ENCODE measurements at regions not wholly inside any gene's neighbourhood (a gene's known extent, or its start where the extent isn't known, plus 50 kb on each side); places are given as distances from the start of the nearest gene placed in this dataset.

DNA sequence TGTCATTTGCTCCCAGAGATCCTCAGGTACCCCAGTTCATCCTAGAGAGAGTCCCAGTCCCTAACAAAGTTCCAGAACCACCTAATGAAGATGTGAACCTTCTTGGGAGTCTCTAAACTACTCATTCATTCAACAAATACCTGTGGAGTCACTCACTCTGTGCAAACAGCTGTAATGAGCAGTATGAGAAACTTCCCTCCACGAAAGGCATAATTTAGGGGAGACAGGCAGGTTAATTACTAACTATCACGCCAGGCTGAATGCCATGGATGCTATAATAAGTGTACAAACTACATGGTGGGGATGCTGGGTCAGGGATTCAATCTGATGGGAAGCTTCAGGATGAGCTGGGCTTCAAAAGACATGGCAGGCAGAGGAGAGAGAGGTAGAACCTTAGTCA is 70.1 kb upstream of the AFDN start:
- ATAC-seq = no peak
- no peak for DNase-seq

DNA sequence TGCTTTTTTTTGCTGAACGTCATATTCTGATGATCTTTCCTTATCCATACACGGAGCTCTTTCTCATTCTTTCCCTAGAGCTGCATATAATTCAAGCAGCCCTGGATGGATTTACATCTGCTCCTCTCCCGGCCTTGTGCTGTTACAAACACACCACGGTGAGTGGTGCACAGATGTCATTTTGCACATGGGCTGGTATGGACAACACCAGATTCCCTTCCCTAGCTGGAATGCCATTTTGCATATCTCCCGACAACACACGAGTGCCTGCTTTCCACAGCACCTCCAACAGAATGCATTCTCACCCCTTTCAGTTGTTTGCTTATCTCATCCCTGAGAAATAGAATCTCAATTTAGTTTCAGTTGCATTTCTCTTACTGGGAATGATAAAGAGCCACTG is 69.5 kb upstream of the AFDN start:
- no peak for ATAC-seq
- DNase-seq = no peak

DNA sequence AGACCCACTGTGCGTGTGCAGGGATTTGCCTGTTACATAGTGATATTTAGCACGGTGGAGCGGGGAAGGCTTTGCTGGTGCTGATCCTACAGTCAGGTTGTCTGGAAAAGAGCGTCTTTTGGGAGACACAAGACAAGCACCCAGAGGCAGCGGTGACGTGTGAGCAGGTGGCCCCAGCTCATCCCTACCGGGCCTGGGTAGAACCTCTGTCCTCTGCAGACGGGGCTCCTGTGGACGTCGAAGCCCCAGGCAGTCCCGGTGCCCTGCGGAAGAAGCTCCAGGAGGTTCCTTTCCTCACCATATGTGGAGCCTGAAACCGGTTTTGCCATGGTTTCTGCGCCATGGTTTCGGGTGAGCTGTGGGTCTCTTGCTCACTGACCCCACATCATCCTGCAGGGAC is 68.9 kb upstream of the AFDN start:
- no peak for ATAC-seq
- no peak for DNase-seq

DNA sequence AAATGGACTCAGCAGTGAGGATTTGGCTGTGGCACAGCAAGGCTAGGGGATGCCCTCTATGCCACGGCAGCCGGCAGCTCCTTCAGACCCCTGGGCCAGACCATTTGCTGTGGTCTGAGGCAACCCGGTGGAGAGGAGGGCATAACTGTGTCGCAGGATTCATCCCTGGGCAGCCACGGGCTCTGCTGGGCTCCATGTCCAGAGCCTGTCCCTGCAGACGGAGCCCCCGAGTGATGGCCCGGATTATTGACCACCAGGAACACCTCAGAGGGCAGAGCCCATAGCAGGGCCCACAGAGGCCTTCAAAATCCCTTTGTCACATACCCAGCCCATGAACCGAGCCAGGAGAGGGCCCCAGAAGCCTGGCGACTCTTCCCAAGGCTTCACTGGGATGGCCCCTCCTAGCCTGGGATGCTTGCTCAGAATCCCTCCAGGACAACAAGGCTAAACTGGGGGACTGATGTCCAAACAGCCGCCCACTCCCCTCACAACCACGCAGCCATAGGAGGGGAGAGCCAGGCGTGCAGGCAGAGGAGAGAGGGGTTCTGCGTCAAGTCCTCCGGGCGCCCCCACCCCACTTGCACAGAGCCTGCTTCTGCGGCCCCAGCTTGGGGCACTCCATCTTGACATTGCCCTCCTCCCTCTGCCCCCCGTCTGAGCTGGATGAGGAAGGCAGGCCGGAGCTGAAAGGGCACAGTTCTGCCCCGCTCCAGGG is 68.2 kb upstream of the AFDN start:
- ATAC-seq = no peak
- DNase-seq = no peak

DNA sequence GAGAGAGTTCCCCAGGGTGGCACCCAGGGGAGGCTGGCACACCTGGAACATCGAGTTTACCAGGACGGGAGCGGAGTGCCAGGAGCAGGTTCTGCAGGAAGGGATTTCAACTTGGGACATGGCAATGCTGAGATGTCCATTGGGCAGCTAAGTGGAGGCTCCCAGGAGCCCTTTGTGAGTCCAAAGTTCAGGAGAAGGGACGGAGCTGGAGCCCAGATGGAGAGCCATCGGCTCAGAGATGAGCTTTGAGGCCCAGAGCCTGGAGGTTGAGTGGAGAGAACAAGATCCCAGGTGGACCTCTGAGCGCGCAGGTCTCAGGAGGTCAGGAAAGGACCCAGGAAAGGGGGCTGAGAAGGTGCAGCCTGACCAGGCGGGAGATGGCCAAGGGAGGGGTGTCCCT is 67.5 kb upstream of the AFDN start:
- DNase-seq = no peak
- no peak for ATAC-seq

DNA sequence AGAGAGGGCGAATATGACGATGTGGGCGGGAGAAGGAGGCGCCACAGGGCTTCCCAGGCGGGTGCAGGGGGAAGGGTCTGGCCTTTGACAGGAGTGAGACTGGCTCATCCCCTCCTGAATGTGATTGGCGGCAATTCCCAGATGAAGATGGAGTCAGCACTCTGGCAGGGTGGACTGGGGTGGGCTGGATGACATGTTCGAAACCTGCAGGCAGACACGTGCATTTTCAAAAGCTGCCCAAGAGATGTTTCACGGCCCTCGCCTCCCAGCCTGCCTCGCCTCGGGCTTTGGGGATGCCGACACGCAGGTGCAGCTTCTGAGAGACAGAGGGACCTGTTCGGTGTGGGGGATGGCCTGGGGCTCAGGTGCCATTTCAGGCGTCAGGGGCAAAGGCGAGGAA is 66.8 kb upstream of the AFDN start:
- no peak for ATAC-seq
- no peak for DNase-seq

DNA sequence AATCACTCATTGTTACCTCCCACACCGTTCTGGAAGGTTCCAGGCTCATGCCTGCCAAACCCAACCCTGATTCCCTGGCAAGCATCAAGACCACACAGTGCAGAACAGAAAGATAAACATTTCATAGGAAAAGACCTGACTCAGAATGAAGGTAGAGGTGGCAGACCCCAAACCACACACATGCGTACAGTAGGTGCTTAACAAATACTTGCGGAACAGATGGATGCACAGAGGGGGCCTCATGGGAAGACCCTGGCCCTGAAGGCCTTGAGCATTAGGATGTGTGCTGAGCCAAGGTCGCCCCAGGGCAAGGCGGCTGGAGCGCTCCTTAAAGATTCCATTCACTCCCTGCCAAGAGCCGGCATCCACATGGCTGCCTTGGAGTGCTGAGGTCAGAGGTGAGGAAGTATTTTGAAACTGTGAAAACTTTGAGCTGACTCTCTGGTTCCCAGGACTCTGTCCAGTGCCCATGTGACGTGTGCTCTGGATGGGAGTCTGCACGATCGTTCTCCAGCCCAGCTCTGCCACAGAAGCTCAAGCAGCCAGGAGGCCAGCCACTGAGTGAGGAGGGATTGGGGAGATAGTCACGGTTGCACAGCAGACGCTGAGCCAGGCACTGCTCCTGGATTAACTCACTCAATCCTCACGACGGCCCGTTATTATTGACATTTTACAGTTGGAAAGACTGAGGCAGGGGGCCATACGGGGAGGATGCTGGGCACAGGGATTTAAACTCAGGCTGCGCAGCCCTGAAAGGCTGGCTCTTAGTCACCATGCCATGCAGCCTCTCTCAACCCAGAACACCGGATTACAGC is 65.5 kb upstream of the AFDN start:
- ATAC-seq = no peak
- DNase-seq = no peak

DNA sequence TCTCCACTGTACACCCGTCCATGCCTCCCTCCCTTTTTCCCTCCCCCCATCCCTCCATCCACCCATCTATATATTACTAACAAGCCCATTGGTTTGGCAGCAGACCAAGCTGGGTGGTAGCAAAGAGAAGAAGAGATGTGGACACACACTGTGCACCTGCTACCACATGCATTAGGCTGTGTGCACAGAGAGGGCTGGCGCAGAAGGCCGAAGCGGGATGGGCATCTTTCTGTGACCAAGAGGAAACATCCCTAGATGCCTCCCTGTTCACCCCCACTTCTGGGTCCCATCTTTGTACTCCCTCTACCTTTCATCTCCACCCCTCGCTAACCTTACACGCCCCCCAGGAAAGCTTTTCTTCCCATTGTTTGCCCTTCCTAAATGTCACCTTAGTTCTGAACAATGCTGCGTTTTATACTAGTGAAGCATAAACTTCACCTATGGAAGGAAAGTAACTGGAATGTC is 64.9 kb upstream of the AFDN start:
- no peak for ATAC-seq
- DNase-seq = no peak

DNA sequence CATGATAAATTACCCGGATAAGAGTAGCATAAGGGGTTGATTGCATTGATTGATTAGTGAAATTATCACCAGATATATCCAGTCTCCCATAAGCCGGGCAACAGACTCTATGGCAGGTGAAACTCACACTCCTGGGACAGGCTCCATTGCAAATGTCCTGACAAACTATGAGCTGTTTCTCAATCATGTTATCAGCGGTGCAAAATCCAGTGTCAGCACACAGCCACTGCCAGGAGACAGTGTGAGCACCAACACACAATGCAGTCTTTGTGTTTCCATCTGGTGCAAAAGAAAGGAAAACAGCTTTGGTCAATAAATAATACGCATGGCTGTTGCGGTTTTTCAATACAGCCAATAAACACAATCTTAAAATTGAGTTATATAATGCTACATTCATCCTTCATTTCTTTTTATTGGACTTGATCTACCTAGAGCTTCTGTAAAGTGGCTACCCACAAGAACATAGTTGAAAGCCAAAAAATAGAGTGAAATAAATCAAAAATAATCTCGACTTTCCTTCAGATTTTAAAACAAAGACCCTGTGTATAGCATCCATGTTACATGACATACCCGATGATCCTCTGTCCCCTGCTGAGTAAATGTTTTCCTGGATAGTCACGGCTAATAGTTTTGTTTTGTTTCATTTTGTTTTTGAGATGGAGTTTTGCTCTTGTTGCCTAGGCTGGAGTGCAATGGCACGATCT is 64.3 kb upstream of the AFDN start:
- ATAC-seq = no peak
- DNase-seq = no peak

DNA sequence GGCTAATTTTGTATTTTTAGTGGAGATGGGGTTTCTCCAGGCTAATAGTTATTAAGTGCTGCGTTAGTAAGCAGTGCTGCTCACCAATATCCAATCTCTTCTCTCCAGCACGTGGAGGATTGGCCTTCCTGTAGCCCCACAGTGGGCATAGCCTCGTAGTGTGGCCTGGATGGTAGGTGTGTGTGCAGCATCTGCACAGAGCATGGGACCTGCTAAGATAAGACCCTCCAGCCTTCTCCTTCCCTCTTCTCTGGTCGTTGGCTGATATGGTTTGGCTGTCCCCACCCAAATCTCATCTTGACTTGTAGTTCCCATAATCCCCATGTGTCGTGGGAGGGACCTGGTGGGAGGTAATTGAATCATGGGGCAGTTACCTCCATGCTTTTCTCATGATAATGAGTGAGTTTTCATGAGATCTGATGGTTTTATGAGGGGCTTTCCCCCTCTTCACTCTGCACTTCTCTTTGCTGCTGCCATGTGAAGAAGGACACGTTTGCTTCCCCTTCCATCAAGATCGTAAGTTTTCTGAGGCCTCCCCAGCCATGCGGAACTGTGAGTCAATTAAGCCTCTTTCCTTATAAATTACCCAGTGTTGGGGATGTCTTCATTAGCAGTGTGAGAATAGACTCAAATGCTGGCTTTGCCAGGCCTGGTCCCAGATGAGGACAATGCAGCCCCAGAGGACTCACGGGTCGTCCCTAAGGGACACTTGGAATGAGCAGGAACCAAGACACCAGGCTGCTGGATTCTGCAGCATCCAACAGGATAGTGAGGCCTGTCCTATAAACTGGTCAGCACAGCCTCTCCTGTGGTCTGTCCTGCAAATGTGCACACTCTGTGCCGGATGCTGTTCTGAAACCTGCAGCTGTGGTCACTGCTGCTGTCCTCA is 63.4 kb upstream of the AFDN start:
- DNase-seq (no peak), ATAC-seq (no peak)

DNA sequence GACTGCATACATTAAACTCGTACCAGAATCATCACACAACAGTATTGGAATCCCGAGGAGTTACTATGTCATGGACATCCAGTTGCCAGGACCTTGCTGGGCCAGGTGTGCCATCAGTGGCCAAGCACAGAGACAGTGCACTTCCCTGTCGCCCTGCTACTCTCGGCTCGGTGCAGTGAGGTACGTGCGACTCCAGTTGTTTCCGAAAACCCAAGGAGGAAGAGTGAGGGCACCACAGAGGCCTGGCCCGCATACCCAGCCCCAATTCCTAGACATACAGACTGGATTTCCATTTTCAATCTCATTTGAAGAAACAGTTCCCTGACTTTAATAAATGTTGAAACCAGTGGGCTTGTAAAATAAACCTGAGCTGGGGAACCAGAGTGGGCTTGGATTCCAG is 62.5 kb upstream of the AFDN start:
- DNase-seq (no peak), ATAC-seq (no peak)

DNA sequence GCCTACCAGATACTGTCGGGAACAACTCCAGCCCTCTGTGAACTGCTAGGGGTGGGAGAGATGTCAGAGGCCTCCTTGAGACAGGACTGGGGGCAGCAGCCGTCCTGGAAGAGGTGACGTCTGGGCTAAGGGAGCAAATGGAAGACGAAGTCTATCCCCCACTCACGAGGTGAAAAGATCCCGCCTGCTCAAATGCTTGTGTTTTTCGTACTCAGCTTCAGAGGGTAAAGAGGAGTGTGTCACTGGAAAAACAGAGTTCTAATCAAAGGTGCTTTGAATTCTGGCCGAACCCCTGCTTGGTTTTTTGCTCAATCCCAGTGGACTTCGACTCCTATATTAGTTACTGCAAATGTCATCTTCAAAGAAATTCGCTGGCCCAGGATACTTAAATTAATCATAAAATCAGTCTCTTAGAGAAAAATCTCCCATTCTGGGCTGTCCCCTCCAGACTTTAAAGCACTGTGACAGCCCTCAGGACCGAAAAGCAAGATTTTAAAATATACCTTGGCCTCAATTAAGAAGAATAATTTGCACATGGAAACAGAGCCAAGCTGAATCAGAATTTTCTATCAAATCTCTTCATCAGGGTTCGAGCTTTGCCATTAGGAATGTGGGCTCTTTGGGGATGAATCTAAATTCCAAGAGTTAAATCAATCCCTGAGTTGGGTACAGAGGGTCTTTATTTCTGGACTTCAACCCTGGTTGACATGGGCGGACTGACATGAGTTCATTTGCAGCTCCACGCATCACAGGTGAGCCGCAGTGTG is 61.8 kb upstream of the AFDN start:
- ATAC-seq = no peak
- no peak for DNase-seq

DNA sequence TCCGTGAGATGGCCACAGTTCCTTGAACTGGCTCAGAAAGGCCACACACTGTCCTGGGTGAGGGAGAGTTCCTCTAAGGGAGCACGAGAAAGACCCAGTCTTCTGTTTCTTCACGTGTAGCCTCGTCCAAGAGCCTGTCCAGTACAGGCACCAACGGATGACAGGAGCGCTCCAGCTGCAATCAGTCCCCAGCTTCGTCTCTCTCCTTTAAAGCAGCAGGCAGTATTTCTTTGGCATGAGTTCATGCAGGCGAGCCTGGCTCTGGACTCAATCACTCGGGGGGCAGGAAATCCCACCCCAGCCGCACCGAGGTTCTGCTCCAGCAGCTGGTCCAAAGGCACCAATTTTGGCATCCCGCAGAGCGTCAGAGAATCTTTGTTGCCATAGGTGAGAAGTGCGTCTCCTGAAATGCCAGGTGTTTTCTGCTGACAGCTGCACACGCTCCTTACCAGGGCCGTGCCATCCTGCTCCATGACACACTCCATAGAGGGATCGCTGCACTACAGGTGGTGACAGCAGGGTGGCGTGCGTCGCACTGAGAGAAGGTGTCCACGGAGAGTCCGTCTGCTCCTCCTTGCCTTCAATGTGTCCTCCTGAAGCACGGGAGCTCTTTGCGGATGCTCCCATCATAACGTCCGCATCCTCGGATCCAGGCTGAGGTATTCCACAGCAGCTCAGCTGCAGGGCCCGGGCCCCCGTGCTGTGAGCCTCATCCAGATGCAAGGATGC is 59.6 kb upstream of the AFDN start:
- no peak for ATAC-seq
- no peak for DNase-seq

DNA sequence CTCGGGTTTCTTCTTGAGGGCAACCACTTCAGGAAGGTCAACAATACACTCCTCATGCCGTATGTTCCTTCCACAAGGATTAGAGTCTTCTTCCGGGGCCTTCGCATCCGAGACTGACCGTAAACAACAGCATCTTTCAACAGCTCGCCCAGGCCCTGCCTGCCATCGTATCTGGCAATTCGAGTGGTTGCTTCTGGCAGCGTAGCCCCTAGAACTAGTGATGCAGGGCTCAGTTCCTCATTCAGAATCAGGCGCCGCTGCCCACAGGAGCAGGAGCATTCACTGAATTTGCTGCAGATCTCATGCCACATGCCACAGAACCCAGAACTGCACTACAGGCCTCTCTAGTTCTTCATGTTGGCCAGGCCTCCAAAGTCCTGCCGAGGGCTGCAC is 59.0 kb upstream of the AFDN start:
- ATAC-seq = no peak

DNA sequence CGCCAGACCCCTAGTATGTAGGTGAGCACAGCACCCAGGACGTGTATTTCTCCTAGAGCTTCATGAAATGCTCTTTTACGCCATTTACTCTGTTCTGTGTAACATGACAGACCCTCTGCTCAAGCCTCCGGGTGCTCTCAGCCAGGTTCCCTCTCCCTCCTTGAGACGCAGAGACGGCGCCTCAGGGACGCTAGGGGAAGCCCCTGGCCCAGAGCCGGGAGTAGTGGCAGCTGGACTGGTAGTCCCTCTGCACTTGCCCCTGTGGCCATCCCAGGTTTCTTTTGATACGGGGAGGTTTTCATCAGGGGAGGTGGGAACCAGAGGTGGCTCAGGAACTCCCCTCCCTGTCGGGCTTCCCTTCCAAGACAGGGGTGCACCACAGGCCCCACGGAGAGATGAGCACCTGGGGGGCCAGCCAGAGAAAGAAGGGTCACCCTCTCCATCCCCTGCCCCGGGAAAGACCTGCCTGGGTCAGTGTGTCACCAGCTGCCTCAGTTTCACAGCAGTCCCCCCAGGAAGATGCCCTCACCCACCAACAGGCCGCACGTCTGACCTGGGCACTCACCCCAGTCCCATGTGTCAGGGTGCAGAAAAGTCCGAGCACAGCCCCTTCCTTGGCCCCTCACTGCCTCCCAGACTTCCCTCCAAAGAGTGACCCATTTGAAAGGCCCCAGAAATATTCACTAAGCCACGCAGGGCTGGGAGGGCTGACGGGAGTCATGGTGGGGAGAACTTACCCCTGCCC is 58.1 kb upstream of the AFDN start:
- ATAC-seq (no peak), DNase-seq (no peak)

More for the DNA sequence above, 59.0 kb upstream of the AFDN start:
- no peak for DNase-seq

DNA sequence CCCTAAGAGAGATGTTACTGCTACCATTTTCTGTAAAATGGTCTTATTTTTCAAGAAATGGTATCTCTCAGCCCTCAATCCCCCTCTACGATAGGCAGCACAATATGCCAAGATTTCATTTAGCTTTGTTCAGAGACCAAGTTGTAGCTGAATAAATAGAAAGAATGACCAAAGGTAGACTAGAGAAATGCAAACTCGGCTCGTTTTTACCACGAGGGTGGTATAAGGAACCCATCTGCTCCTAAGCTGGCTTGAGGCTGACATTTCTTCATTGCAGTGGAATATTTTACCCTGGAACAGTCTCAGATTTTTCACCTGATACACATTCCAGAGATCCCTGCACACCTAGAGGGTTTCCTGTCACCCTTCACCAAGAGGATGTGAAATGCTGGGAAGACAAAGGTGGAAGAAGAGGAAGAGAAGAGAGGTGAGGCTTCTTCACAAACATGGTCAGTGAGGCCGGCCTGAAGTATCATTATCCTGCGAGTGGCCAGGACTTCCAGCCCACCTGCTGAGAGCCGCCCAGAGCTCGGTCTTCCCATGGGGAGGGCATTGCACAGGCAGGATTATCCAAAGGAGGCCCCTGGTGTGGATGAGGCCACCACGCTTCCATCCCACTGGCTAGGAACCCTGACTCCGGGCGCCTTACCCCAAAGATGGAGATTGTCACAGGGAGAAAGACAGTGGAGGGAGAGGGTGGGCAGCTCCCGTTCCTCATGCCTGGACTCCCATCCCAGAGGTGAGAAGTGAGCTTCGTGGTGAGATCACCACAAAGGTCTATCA is 57.1 kb upstream of the AFDN start:
- no peak for ATAC-seq
- no peak for DNase-seq

DNA sequence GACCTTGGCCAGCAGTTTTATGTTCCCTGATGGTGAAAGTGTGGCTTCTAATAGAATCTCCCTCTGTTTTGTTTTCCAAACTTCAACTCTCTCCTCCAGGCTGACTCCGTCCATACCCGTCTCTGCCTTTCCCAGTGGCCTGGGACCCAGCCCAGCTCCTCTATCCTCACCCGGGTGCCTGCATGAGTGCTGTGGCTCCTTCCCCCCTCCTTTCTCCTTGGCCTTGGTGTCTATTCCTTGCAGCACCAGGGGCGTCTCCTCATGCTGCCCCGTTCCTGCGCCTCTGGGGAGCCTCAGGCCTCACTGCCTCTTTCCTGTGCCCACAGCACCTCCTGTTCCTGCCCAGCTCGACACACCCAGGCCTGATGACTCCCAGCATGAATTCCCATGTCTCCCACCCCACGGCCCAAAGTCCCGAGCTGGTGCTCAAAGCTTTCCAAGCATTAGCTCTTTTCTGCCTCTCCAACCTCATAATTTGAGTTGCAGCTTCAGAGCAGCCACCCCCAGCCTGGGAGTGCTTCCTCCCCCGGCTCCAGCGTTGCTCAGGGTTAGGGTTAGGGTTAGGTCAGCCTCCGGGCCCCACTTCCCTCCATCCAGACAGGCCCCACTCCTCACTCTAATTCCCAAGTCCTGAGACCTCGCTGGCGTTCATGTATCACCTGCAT is 56.3 kb upstream of the AFDN start:
- ATAC-seq (no peak), DNase-seq (no peak)

DNA sequence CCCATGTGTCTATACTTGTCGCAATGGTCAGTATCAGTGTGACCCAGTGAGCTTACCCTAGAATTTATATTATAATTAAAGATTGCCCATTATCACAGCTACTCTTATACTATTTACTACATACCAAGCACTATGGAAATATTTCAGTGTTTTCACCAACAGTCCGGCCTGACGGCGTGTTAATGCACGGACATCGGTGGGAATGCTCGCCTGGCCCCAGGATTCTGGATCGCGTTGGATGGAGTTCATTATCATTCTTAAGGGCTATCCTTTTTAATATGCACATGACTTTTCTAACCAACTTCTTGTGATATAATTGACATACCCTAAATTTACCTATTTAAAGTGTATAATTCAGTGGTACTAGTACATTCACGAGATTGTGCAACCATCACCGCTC is 51.8 kb upstream of the AFDN start:
- DNase-seq (no peak), ATAC-seq (no peak)

Data from stimulated activated naive CD8-positive, alpha-beta T cell treated with anti-CD3 and anti-CD28 coated beads, Interleukin-15, Interleukin-2, amounts not matched to agents 100 U/mL and 50 U/mL, for 24 hours (primary cell).